Mesenchymal stem cell (in vitro differentiated cells and primary cell): ENCODE measurements at regions not wholly inside any gene's neighbourhood (a gene's known extent, or its start where the extent isn't known, plus 50 kb on each side); places are given as distances from the start of the nearest gene placed in this dataset.

Source experiments
- DNase-seq: peaks from one replicate; pipeline ENCODE4 v3.0.0-alpha.2; 2013
- H2AFZ ChIP-seq: one replicate; pipeline ENCODE4 v1.6.1; 2013; ENCODE audit warnings: low read depth, mild to moderate bottlenecking, control low read depth, inconsistent platforms, low read length, moderate library complexity
- H2AK5ac ChIP-seq: 2 replicates; pipeline ENCODE4 v1.6.1; 2013; ENCODE audit warnings: low read length, moderate library complexity, mild to moderate bottlenecking, inconsistent platforms; ENCODE audit not compliant: severe bottlenecking
- H2BK120ac ChIP-seq: one replicate; pipeline ENCODE4 v1.6.1; 2013; ENCODE audit warnings: low read depth, mild to moderate bottlenecking, inconsistent platforms, low read length, moderate library complexity
- H2BK12ac ChIP-seq, 2 experiments: one replicate each; pipeline ENCODE4 v1.6.1; 2013; ENCODE audit warnings: inconsistent platforms in 2 of 2, low read length in 2 of 2, mild to moderate bottlenecking in 2 of 2, moderate library complexity in 2 of 2, control low read depth in 1 of 2
- H2BK15ac ChIP-seq: one replicate; pipeline ENCODE4 v1.6.1; 2013; ENCODE audit warnings: mild to moderate bottlenecking, low read depth, inconsistent platforms; ENCODE audit not compliant: poor library complexity, severe bottlenecking
- H2BK5ac ChIP-seq: 2 replicates; pipeline ENCODE4 v1.6.1; 2013; ENCODE audit warnings: low read depth, mild to moderate bottlenecking, low read length, control low read depth, inconsistent platforms; ENCODE audit not compliant: poor library complexity, severe bottlenecking
- H3K14ac ChIP-seq, 2 experiments: one replicate each; pipeline ENCODE4 v1.6.1; 2013; ENCODE audit warnings: inconsistent platforms in 2 of 2, low read length in 2 of 2, control low read depth in 1 of 2, mild to moderate bottlenecking in 1 of 2, moderate library complexity in 1 of 2
- H3K18ac ChIP-seq, 2 experiments: one replicate each; pipeline ENCODE4 v1.6.1; 2013; ENCODE audit warnings: inconsistent platforms in 2 of 2, low read length in 2 of 2, control low read depth in 1 of 2, low read depth in 1 of 2, mild to moderate bottlenecking in 1 of 2
- H3K23ac ChIP-seq, 2 experiments: one replicate each; pipeline ENCODE4 v1.6.1; 2013; ENCODE audit warnings: inconsistent platforms in 2 of 2, low read length in 2 of 2, mild to moderate bottlenecking in 2 of 2, moderate library complexity in 2 of 2, control low read depth in 1 of 2
- H3K27ac ChIP-seq: 2 replicates; pipeline ENCODE4 v1.5.1; 2013; ENCODE audit warnings: mild to moderate bottlenecking, moderate library complexity, low read length, control low read depth, inconsistent platforms; ENCODE audit not compliant: poor library complexity, severe bottlenecking
- H3K27me3 ChIP-seq, 2 experiments: 2 replicates each; pipeline versions ENCODE4 v1.6.1 to v1.7.0; 2013; ENCODE audit warnings: low read length in 2 of 2, mild to moderate bottlenecking in 2 of 2, moderate library complexity in 2 of 2, control low read depth in 1 of 2, inconsistent platforms in 1 of 2; ENCODE audit not compliant: control insufficient read depth in 1 of 2, insufficient read depth in 1 of 2
- H3K36me3 ChIP-seq, 2 experiments: 2 replicates each; pipeline versions ENCODE4 v1.6.1 to v1.7.0; 2013; ENCODE audit warnings: low read length in 2 of 2, control low read depth in 1 of 2, inconsistent platforms in 1 of 2, low read depth in 1 of 2, mild to moderate bottlenecking in 1 of 2; ENCODE audit not compliant: insufficient read depth in 2 of 2, control insufficient read depth in 1 of 2
- H3K4ac ChIP-seq, 2 experiments: one replicate each; pipeline ENCODE4 v1.6.1; 2013; ENCODE audit warnings: inconsistent platforms in 2 of 2, low read length in 2 of 2, mild to moderate bottlenecking in 2 of 2, moderate library complexity in 2 of 2, control low read depth in 1 of 2, low read depth in 1 of 2
- H3K4me1 ChIP-seq: 2 replicates; pipeline ENCODE4 v1.6.1; 2013; ENCODE audit warnings: low read depth, low read length, control low read depth; ENCODE audit not compliant: control insufficient read depth, insufficient read depth
- H3K4me2 ChIP-seq: 2 replicates; pipeline ENCODE4 v1.6.1; 2013; ENCODE audit warnings: low read length, mild to moderate bottlenecking, inconsistent platforms; ENCODE audit not compliant: poor library complexity, severe bottlenecking
- H3K4me3 ChIP-seq, 2 experiments: 2 replicates each; pipeline versions ENCODE4 v1.5.1 to v1.7.0; 2013; ENCODE audit warnings: low read length in 2 of 2, mild to moderate bottlenecking in 2 of 2, control low read depth in 1 of 2, low read depth in 1 of 2; ENCODE audit not compliant: insufficient read depth in 1 of 2
- H3K79me1 ChIP-seq: replicated peaks from 2 replicates; pipeline ENCODE4 v1.6.1; 2013; ENCODE audit warnings: mild to moderate bottlenecking, control low read depth, low read length, inconsistent platforms; ENCODE audit not compliant: poor library complexity, severe bottlenecking
- H3K9ac ChIP-seq: 2 replicates; pipeline ENCODE4 v1.7.0; 2013; ENCODE audit warnings: mild to moderate bottlenecking, low read length, moderate library complexity
- H3K9me3 ChIP-seq: 2 replicates; pipeline ENCODE4 v1.7.0; 2013; ENCODE audit warnings: mild to moderate bottlenecking, low read length; ENCODE audit not compliant: control insufficient read depth
- H4K8ac ChIP-seq: one replicate; pipeline ENCODE4 v1.6.1; 2013; ENCODE audit warnings: inconsistent platforms, mild to moderate bottlenecking, low read length, moderate library complexity
- H4K91ac ChIP-seq: one replicate; pipeline ENCODE4 v1.6.1; 2013; ENCODE audit warnings: mild to moderate bottlenecking, low read length, inconsistent platforms
- WGBS: methylation state at CpG from one replicate; pipeline ENCODE4 v1.1.7; 2013; ENCODE audit warnings: mixed read lengths; 5-methylcytosine and 5-hydroxymethylcytosine counted together

DNA sequence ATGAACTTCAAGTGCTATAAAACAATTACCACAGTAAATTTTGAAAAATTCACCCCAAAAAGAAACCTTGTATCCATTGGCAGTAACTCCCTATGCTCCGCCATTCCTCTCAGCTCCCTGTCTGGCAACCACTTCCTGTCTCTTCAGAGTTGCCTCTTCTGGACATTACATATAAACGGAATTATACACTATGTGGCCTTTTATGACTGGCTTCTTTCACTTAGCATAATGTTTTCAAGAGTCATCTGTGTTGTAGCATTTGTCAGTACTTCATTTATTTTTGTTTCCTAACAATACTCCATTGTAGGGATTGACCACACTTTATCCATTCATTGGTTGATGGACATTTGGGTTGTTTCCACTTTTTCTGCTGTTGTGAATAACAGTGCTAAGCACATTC is 50.1 kb downstream of the CEP43 start:
- Histone ChIP-seq H3K23ac (no peak overlapping the region), H3K18ac (no peak overlapping the region), H3K36me3 (peaks cover 0 to 6% of the 10 kb centered on the region in 2 experiments), H3K14ac (no peak overlapping the region), H2BK15ac (no peak overlapping the region), H3K79me1 (peaks cover 1% of the 10 kb centered on the region), H2BK12ac (no peak overlapping the region), H3K4me1 (no peaks in the 10 kb centered on the region), H3K27ac (no peak overlapping the region), H3K4ac (no peak overlapping the region), H4K8ac (no peak overlapping the region), H3K9ac (no peak overlapping the region), H4K91ac (no peak overlapping the region), H2AFZ (no peak overlapping the region), H2BK120ac (no peak overlapping the region), H3K4me3 (no peak overlapping the region), H2BK5ac (no peak overlapping the region), H2AK5ac (no peak overlapping the region), H3K27me3 (no peaks in the 10 kb centered on the region), H3K4me2 (no peak overlapping the region), H3K9me3 (no peaks in the 10 kb centered on the region)
- DNase-seq = no peak
- 100% methylated on average over 1 of the region's 2 CpGs for WGBS

DNA sequence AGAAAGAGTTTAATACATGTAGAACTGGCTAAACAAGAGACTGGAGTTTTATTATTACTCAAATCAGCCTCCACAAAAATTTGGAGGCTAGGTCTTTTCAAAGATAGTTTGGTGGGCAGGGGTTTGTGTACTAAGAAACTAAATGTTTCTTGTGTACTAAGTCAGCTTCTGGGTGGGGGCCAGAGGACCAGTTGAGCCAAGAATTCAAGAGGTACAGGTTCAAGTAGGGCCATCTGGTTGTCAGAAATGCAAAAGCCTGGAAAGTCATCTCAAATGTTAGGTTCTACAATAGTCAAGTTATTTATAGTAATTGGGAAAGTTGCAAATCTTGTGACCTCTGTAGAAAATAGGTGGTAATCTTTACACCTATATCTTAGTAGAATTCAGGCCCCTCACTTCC is 51.7 kb downstream of the CEP43 start:
- H4K8ac ChIP-seq = no peak overlapping the region
- no peaks in the 10 kb centered on the region for H3K4me1 ChIP-seq
- H3K27ac ChIP-seq = no peak overlapping the region
- no peak overlapping the region for H2AFZ ChIP-seq
- no peak overlapping the region for H3K14ac ChIP-seq
- peaks cover 1% of the 10 kb centered on the region for H3K79me1 ChIP-seq
- no peaks in the 10 kb centered on the region for H3K27me3 ChIP-seq
- no peak overlapping the region for H3K23ac ChIP-seq
- H3K9ac ChIP-seq = no peak overlapping the region
- no peak overlapping the region for H2BK12ac ChIP-seq
- H3K18ac ChIP-seq = no peak overlapping the region
- H3K9me3 ChIP-seq = no peaks in the 10 kb centered on the region
- no peak overlapping the region for H2BK15ac ChIP-seq
- H2BK120ac ChIP-seq = no peak overlapping the region
- no peaks in the 10 kb centered on the region for H3K36me3 ChIP-seq
- H2BK5ac ChIP-seq = no peak overlapping the region
- no peak overlapping the region for H4K91ac ChIP-seq
- no peak overlapping the region for H3K4me3 ChIP-seq
- H3K4ac ChIP-seq = no peak overlapping the region
- no peak for DNase-seq
- no peak overlapping the region for H2AK5ac ChIP-seq
- H3K4me2 ChIP-seq = no peak overlapping the region

DNA sequence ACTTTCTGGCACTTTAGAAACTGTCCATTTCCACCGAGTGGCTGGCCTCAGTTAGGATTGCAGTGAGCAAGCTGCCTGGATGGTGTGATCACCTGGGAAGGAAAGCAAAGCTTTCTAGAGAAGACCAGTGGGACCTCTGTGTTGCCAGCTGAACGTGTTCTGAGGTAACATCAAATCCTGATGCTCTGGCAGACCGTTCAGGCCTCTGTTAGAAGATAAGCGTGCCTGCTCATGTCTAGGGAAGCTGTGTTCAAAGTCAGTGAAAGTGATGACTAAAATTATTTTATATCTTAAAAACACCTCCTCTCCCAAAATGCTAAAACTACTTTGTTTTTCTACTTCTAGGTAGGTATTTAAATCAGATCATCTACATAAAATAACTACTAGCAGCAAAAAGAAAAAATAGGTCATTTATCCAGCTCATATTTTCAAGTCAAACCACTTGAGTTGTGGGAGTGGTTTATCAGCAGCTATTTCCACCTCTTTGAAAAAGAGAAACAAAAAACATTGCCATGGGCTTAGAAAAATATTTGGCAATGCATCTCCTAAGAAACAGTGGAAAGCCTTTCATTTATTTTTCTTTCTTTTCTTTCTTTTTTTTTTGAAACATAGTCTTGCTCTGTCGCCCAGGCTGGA is 54.8 kb downstream of the CEP43 start:
- 92% methylated on average over 3 of the region's 5 CpGs for WGBS
- H3K9ac ChIP-seq = no peak overlapping the region

GRCh38 chr6:167054987-167055386 is 55.8 kb downstream of the CEP43 start:
- Histone ChIP-seq H2BK5ac (no peak overlapping the region), H3K36me3 (no peaks in the 10 kb centered on the region), H3K27ac (no peak overlapping the region), H2BK120ac (no peak overlapping the region), H2BK12ac (no peak overlapping the region), H2AFZ (no peak overlapping the region), H2AK5ac (no peak overlapping the region), H3K27me3 (no peaks in the 10 kb centered on the region), H3K4ac (no peak overlapping the region), H3K9me3 (no peaks in the 10 kb centered on the region), H4K91ac (no peak overlapping the region), H3K4me3 (no peak overlapping the region), H3K4me2 (no peak overlapping the region), H4K8ac (no peak overlapping the region), H3K14ac (no peak overlapping the region), H3K4me1 (no peaks in the 10 kb centered on the region), H3K79me1 (peaks cover 1% of the 10 kb centered on the region), H3K23ac (no peak overlapping the region), H3K9ac (no peak overlapping the region), H3K18ac (no peak overlapping the region), H2BK15ac (no peak overlapping the region)
- DNase-seq = no peak
- 73% methylated on average over 2 of the region's 8 CpGs for WGBS

More for the DNA sequence above, 54.8 kb downstream of the CEP43 start:
- Histone ChIP-seq H3K4me2 (no peak overlapping the region), H4K8ac (no peak overlapping the region), H3K4ac (no peak overlapping the region), H2AFZ (no peak overlapping the region), H3K4me3 (no peak overlapping the region), H2AK5ac (no peak overlapping the region), H3K27me3 (no peaks in the 10 kb centered on the region), H3K36me3 (no peaks in the 10 kb centered on the region), H3K27ac (no peak overlapping the region), H3K23ac (no peak overlapping the region), H2BK120ac (no peak overlapping the region), H3K18ac (no peak overlapping the region), H3K9me3 (no peaks in the 10 kb centered on the region), H4K91ac (no peak overlapping the region), H2BK15ac (no peak overlapping the region), H2BK5ac (no peak overlapping the region), H3K4me1 (no peaks in the 10 kb centered on the region), H3K79me1 (peaks cover 1% of the 10 kb centered on the region), H2BK12ac (no peak overlapping the region), H3K14ac (no peak overlapping the region)
- DNase-seq = no peak
